HG03469 (cell line): ENCODE measurements at regions not wholly inside any gene's neighbourhood (a gene's known extent, or its start where the extent isn't known, plus 50 kb on each side); places are given as distances from the start of the nearest gene placed in this dataset.
"Not testable (repeated sequence)": the region's sequence is repeated elsewhere in the genome, so short reads cannot be mapped to it uniquely, and the experiment has no call there.

Experiments used
- ATAC-seq: cut with Tn5 transposase; IDR thresholded peaks from one replicate; pipeline ENCODE4 v1.9.1; 2021; ENCODE audit warnings: mild to moderate bottlenecking, moderate library complexity, moderate number of reproducible peaks; ENCODE audit not compliant: unreplicated experiment

DNA sequence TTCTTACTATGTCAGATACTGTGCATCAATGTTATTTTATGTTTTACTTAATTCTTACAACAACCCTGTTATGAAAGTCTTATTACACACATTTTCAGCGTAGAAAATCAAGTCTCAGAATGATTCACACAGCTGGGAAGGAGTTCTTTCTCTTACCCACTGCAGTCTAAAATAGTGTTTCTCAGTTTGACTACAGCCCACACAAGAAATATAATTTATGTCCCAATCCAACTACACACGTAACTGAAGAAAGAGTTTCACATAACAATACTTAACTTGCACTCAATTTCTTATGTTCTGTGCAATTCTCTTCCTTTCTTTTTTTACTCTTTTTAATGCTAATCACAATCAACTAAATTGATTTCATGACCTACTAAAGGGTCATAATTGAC lies 252.8 kb upstream of the ADGRL2 start:
- ATAC-seq: peak; percentile 74

DNA sequence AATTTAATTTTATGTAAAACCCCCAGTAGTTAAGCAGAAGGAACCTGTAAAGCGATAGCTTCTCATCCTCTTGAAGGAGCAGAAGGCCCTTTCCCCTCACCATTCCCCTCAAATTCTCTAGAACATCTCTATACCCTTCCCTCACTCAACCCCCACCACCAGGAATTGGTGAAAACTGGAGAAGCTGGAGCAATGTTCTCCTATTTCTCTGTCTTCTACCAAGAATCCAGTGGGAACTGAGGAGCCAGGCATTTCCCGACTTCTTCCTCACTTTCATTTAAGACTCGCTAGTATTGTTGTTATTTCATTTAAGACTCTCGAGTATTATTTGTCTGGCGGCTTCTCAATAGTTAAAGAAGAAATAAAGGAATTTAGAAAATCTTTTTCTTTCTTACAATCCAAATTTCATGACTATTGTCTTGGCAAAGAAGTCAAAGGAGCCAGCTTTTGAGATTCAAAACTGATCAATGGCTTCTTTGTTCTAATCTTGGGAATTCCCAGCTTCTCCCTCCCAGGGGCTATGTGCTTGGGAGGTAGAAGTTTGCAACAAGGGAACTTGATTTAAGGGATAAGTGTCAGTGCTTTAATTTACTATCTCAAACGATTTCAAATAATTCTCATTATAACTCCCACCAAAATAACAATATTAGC lies 253.3 kb upstream of the ADGRL2 start:
- no peak for ATAC-seq

DNA sequence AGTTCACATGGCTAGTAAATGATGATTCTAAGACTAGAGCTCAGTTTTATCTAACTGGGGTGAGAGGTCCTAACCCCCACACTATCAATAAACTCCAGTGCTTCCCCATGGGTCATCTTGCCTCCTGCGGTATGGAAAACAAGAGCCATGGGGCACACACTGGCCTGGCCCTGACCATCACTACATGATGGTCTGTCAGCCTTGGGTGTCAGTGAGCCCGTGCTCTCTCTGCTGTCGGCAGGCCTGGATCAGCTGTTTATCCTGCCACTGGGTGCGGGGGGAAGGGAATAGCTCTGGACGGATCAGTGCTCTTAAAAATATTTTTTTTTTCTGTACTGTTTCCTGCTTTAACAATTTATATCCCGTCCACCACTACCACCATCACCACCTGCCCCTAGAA lies 255.0 kb upstream of the ADGRL2 start:
- ATAC-seq: no peak

DNA sequence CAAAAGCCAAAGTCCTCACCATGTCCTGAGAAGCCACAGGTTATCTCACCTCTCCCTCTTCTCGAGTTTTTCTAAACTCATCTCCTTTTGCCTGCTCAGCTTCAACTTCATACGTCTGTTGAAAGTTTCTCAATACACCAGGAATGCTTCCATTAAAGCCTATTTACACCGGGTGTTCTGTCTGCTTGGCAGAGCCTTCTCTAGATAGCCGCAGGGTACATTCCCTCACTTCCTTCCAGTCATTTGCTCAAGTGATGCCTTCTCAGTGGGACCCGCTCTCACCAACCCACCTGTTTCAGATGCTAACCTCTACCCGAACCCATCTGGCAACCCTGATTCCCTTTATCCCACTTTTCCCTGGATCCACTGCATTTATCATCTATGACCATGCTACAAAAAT lies 257.0 kb upstream of the ADGRL2 start:
- ATAC-seq: no peak

DNA sequence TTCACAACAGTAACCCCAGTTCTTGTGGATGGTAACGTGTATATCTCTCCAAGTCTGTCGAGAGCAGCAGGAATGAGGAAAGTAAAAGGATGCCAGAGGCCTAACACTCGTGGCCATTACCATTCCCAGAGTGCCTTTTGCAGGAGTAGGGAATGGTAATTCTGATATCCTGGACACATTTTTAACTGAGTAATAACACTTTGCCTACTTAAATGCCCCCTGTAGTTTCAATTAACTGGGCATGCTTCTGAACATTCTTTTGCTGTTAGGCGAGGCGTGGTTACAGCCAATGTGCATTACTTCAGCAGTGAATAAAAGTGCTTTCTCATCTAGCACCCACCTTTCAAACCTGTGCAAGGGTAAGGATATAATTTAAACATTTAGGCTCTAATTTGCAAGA lies 258.5 kb upstream of the ADGRL2 start:
- no peak for ATAC-seq

DNA sequence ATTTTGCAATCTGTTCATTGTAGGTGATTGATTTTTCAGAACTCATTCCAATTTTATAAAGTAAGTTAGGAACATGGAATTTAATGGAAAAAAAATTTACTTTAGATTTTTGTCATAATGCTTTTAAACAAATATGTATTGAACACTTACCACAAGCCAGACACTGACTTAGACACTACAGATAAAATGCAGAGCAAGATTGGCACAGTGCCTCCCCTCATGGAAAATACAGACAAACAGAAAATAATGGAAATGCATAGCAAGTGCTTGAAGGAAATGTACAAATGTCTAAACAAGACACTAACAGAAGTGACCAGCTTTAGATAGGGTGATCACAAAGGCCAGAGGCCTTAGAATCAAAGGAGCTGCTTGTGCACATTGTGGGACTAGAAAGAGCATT lies 260.5 kb upstream of the ADGRL2 start:
- no peak for ATAC-seq

DNA sequence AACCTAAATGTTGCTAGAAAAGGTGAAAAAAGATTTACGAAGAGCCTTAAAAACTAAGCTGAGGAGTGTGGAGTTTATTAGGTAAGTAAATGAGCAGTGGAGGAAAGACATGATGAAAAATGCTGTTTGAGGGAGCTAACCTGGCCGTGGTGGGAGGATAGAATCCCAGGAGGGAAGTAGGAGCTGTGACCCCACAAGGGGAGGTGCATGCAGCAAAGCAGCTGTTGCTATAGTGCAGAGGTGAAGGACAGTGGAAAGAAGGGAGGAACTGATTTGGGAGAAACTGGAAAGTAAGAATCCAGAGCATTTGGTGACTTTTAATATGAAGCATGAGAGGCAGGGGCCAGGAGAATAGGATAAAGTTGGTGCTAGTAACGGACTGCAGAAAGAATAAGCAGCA lies 271.7 kb upstream of the ADGRL2 start:
- no peak for ATAC-seq

DNA sequence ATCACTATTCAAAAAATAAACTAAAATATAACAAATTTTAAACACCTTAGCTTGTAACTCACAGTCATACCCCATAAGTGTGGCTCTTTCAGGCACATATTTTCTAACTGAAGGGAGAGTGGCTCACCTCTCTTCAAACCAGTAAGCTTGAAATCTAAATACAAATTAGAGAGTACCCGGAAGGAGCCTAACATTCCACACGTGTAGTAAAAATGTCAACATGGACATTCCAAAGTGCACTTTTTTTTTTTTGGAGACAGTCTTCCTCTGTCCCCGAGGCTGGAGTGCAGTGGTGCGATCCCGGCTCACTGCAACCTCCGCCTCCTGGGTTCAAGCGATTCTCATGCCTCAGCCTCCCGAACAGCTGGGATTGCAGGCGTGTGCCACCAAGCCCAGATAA lies 275.6 kb upstream of the ADGRL2 start:
- no peak for ATAC-seq

DNA sequence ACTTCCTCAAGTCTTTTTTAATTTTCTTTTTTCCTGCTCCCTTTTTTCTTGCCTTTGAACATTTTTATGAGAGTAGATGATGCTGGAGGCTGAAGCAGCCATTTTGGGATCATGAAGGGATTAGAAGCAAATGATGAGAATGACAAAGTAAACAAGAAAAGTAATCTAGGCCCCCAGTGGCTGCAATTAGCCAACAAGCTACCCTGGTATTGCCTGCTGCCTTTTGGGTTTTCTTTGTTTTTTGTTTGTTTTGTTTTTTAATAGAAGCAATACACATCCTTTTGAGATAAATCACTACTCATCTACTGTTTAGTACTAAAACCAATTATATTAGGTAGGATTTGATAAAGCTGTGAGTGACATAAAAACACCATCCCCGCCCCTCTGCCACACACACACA lies 280.7 kb upstream of the ADGRL2 start:
- no peak for ATAC-seq

DNA sequence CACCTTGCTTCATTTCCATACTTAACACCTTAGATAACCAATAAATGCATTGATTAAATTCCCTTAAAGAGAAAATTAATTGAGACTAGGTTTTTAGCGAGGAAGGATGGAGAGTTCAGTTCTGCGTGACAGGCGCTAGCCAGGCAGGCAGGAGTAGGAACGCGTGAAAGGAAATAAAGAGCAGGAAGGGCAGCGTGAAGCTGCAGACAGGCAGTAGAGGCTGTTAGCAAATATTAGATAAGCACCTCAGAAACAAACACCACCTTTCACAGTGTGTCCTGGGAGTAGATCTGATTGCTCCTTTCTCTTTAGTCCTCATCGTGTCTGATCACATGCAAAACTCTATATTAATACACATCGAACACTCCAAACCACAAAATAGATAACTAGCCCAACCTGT lies 282.7 kb upstream of the ADGRL2 start:
- no peak for ATAC-seq

DNA sequence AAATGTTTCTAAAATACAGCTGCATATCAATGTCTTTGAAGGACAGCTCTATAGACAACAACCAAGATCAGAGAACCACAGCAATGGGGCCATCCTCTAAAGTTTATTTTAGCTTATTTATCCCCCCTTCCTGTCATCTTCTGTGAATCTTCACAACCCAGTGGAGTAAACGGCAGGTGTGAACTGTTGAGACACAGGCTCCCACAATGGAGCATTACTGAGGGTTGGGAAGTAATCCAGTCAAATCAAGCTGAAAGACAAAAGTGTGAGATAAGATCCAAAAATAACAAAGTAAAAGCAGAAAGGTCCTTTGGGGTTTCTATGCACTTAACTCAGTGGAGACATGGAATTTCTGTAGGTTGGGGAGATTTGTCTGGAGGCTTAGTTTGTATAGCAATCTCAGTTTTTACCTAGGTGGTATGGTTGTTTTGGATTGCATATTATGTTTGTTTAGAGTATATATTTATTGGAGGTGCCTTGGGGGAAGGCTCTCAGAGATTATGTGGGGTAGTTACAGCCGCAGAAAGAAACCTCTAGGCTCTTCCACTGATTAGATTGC lies 286.9 kb upstream of the ADGRL2 start:
- ATAC-seq: no peak

DNA sequence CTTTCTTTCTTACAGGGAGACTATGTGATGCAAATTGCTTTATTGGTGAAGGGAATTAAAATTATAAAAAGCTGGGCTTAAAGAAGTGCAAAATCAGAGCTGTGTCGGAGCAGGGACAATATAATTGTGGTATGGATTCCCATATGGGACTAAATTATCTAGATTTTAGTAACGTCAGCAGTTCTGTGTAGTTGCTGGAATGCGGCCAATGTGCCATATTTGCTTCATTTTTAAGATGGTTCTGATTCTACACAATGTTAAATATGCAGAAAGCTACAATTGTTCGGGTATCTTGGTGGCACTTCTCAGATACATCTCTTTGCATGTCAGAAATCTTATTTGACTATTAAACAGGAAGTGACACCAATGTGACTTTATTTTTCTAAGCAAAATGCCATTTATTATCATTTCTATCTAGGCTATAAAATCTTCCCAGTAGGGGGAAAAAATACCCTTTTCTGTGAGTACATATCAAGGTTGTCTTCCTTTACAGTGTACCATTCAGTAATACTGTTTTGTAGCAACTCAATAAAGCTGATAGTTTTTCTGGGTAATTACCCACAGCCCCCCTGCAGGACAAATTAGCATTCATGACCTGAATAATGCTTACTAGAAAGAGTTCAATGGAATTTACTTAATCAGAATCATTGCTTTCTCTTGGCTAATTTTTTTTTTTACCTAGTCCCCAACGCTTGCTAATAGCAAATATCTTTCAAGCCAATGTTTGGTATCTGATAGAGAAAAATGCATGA lies 288.3 kb upstream of the ADGRL2 start:
- no peak for ATAC-seq

DNA sequence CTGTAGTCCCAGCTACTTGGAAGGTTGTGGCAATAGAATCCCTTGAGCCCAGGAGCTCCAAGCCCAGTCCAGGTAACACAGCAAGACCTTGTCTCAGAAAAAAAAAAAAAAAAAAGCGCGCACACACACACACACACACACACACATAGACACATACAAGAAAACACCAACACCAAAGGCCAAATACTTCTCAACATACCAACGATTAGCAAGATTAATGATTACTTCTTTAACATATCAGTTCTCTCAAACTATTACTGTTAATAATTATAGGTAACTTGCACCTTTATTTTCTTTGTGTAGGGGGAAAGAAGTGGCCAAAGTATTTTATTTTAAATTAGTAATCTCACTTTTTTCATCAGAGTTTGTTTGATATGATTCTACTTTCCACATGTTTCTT lies 289.5 kb upstream of the ADGRL2 start:
- ATAC-seq: no peak

DNA sequence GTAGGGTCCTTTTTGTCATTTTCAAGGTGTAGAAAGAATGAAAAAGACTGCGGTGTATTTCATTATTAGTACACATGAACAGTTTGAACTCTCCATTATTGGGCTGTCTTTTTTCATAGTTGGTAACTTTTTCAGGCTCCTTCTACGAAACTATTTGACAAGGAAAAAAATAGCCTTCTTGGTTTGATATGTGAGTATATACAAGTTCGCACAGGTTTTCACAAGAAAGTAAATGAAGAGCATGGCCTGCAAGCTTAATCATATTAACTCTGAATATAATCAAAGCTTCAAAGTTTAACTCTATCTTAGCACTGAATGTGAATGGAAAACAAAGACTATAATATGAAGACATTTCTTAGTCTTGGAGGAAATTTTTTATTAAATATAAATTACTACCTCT lies 290.0 kb upstream of the ADGRL2 start:
- no peak for ATAC-seq

DNA sequence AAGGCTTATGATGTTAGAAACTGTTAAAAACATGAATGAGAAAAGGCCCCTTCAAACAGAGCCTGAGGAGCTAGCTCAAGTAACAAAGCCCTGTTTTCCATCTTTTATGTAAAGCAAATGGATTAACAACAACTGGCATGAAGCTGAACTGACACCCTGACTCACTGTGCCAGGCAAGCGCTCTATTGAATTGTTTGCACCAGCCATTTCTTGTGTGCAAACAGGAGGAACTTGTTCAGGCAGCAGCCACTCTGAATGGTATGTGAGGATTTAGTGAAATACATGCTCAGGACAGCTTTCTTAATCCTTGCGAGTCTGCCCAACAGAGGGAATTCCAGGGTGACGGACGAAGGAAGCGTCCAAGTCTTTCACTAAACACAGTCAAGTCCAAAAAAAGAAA lies 291.1 kb upstream of the ADGRL2 start:
- ATAC-seq: no peak

DNA sequence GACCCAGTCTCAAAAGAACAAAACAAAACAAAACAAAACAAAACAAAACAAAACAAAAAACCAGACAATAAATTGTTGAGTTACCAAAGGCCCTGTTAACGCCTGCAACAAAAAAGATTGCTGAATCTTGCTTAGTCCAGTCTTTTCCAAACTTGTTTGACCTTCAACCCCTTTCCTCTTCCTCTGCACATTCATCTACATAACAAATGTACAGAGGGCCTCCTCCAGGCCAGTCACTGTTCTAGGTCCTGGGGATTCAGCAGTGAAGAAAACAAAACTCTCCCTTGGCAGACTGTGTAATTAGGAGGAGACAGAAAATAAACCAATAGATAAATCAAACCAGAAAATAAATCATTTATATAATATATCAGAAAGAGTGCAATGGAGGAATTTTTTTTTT lies 294.0 kb upstream of the ADGRL2 start:
- ATAC-seq: no peak

DNA sequence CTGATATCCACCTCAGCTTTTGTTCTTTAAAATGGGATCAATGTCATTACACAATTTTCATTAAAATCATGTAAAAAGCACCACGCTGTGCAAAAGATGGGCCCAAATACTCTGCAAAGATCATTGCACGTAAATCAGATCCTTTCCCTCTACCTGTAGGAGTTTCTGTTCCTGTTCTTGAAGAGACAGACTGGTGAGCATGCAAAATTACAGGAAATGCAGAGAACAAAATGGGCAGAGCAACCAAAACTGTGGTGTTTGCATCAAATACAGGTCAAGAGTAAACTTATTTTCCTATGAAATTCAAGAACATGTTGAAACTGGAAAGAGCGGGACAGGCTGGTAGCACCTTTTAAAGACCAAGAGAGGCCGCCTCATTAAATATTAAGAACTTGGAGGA lies 294.9 kb upstream of the ADGRL2 start:
- ATAC-seq: peak; percentile 100

DNA sequence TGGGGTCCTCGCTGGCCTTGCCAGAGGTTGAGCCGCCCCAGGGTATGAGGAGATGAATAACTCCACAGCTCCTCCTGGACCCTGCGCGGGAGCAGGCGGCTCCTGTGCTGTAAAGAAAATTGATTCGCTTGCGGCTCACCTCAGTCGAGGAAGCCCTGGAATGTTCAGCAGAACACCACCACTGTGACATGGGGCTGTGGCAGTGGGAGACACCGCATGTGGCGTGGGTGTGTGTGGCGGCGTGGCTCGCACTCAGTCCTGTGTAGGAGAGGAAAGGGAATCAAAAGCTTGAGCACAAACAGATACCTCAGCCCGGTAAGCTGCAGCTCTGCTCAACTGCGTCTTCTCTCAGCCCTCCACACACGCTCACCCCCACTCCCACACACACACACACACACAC lies 295.9 kb upstream of the ADGRL2 start:
- ATAC-seq: not testable (repeated sequence)

DNA sequence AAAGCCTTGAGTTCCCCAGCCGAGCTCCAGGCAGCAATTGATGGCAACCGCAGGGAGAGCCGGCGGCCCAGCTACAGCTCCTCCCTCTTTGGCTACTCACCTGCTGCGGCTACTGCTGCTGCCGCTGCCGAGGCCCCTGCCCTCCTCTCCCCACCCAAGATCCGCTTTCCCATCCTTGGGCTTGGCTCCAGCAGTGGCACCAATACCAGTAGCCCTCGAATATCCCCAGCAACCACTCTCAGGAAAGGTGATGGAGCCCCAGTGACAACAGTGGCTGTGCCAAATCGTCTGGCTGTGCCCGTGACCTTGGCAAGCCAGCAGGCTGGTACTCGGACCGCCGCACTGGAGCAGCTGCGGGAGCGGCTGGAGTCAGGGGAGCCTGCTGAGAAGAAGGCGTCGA lies 298.0 kb upstream of the ADGRL2 start:
- not testable (repeated sequence) for ATAC-seq

DNA sequence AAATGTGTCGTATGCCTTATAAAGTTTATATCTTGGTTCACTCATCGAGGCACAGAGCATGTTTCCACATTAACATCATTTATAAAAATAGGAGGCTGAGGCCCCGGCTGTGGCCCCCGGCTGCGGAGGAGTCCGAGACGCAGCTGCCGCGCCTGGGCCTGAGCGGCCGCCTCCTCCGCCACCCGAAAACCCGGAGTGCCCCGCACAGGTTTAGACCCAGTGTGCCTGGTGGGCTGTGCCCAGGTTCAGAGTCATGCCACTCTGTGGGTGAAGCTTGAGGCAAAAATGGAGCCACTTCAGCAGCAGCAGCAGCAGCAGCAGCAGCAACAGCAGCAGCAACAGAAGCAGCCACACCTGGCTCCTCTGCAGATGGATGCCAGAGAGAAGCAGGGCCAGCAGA lies 299.2 kb upstream of the ADGRL2 start:
- not testable (repeated sequence) for ATAC-seq

DNA sequence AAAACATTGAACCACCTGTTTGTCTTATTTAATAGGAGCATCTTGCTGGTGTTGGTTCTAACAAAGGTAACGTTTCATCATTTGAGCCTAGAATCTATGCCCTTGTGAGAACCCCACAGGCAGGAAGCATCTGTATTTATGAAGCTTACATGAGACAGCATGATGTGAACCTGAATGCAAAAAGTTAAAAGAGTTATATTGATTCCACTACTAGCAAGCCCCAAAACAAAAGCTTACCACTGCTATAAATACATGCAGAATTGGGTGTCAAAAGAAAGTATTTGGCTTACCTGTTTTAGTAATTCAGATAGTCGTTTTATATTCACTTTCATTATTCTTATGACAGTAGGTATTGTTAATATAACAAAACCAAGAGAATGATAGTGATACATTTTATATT lies 301.2 kb upstream of the ADGRL2 start:
- ATAC-seq: no peak
